CD14-positive monocyte (primary cell): ENCODE measurements at regions not wholly inside any gene's neighbourhood (a gene's known extent, or its start where the extent isn't known, plus 50 kb on each side); places are given as distances from the start of the nearest gene placed in this dataset.

ENCODE experiments used
- DNase-seq, 3 donors: peaks; one replicate each; pipeline ENCODE4 v3.0.0-alpha.2; 2011 to 2022
- H2AFZ ChIP-seq: 2 replicates; pipeline ENCODE4 v1.6.0; 2012; ENCODE audit warnings: mild to moderate bottlenecking, low read depth, low read length, inconsistent platforms; ENCODE audit not compliant: insufficient read depth, poor library complexity, severe bottlenecking
- H3K27ac ChIP-seq, 2 donors: 1 replicate in 1 of 2; 2 replicates in 1 of 2; pipeline ENCODE4 v1.5.1; 2012 to 2013; ENCODE audit warnings: low read length in 2 of 2, control low read depth in 1 of 2, inconsistent platforms in 1 of 2, low read depth in 1 of 2, mild to moderate bottlenecking in 1 of 2
- H3K27me3 ChIP-seq, 2 donors: one replicate each; pipeline versions ENCODE4 v1.6.0 to v1.6.1; 2011 to 2013; ENCODE audit warnings: low read length in 2 of 2; ENCODE audit not compliant: control insufficient read depth in 2 of 2, insufficient read depth in 2 of 2
- H3K36me3 ChIP-seq, 2 donors: replicated peaks in 1 of 2; 1 replicate in 1 of 2; 2 replicates in 1 of 2; pipeline versions ENCODE4 v1.5.1 to v1.6.1; 2012 to 2013; ENCODE audit warnings: low read length in 2 of 2, control low read depth in 1 of 2, inconsistent platforms in 1 of 2, mild to moderate bottlenecking in 1 of 2; ENCODE audit not compliant: insufficient read depth in 2 of 2, control insufficient read depth in 1 of 2
- H3K4me1 ChIP-seq, 2 donors: 1 replicate in 1 of 2; 2 replicates in 1 of 2; pipeline versions ENCODE4 v1.5.1 to v1.6.1; 2012 to 2013; ENCODE audit warnings: low read length in 2 of 2, control low read depth in 1 of 2, inconsistent platforms in 1 of 2, mild to moderate bottlenecking in 1 of 2, moderate library complexity in 1 of 2; ENCODE audit not compliant: insufficient read depth in 2 of 2, control insufficient read depth in 1 of 2
- H3K4me2 ChIP-seq: replicated peaks from 2 replicates; pipeline ENCODE3; 2012; ENCODE audit warnings: low read length, moderate library complexity, mild to moderate bottlenecking; ENCODE audit not compliant: poor library complexity, severe bottlenecking; ENCODE audit errors: extremely low read depth
- H3K4me3 ChIP-seq, 3 experiments: fragments of 200-600 bp in 1 of 3; sonication (generic) in 1 of 3; replicated peaks in 1 of 3; 1 replicate in 2 of 3; 2 replicates in 1 of 3; pipeline ENCODE4 v1.5.1; 2011 to 2013; ENCODE audit warnings: low read length in 3 of 3, mild to moderate bottlenecking in 3 of 3, control low read depth in 2 of 3, low read depth in 2 of 3, inconsistent platforms in 1 of 3, moderate library complexity in 1 of 3
- H3K79me2 ChIP-seq: 2 replicates; pipeline ENCODE4 v1.6.0; 2012; ENCODE audit warnings: mild to moderate bottlenecking, control low read depth, inconsistent platforms, low read length, moderate library complexity; ENCODE audit not compliant: insufficient read depth
- H3K9ac ChIP-seq: 2 replicates; pipeline ENCODE4 v1.6.0; 2017; ENCODE audit warnings: low read length, mild to moderate bottlenecking; ENCODE audit not compliant: insufficient read depth, poor library complexity, severe bottlenecking
- H3K9me3 ChIP-seq, 2 donors: replicated peaks in 1 of 2; 1 replicate in 1 of 2; 2 replicates in 1 of 2; pipeline versions ENCODE4 v1.5.1 to v1.6.1; 2012 to 2013; ENCODE audit warnings: low read length in 2 of 2, control low read depth in 1 of 2; ENCODE audit not compliant: control insufficient read depth in 1 of 2, insufficient read depth in 1 of 2
- H4K20me1 ChIP-seq: 2 replicates; pipeline ENCODE4 v1.6.0; 2012; ENCODE audit warnings: mild to moderate bottlenecking, low read length, control low read depth, moderate library complexity; ENCODE audit not compliant: insufficient read depth
- H3K27ac Mint-ChIP-seq, 7 donors: one replicate each; pipeline ENCODE4 v1.8.0; 2020; ENCODE audit warnings: mild to moderate bottlenecking in 7 of 7, mixed read lengths in 7 of 7, moderate library complexity in 6 of 7, inconsistent platforms in 2 of 7
- H3K27me3 Mint-ChIP-seq, 3 donors: one replicate each; pipeline ENCODE4 v1.8.0; 2021 to 2022; ENCODE audit warnings: low read depth in 3 of 3, mild to moderate bottlenecking in 3 of 3, mixed read lengths in 3 of 3, moderate library complexity in 3 of 3, inconsistent platforms in 1 of 3
- H3K36me3 Mint-ChIP-seq, 2 donors: one replicate each; pipeline ENCODE4 v1.8.0; 2020; ENCODE audit warnings: mixed read lengths in 2 of 2, inconsistent platforms in 1 of 2, mild to moderate bottlenecking in 1 of 2
- H3K4me1 Mint-ChIP-seq: one replicate; pipeline ENCODE4 v1.8.0; 2020; ENCODE audit warnings: mild to moderate bottlenecking, mixed read lengths
- H3K4me3 Mint-ChIP-seq, 2 donors: one replicate each; pipeline ENCODE4 v1.8.0; 2020; ENCODE audit warnings: mild to moderate bottlenecking in 2 of 2, mixed read lengths in 2 of 2, moderate library complexity in 1 of 2
- H3K9me3 Mint-ChIP-seq, 7 donors: one replicate each; pipeline ENCODE4 v1.8.0; 2020 to 2022; ENCODE audit warnings: mixed read lengths in 7 of 7, mild to moderate bottlenecking in 6 of 7, moderate library complexity in 6 of 7, inconsistent platforms in 2 of 7
- WGBS: methylation state at CpG from one replicate; pipeline ENCODE4 v1.1.5; 2013; ENCODE audit warnings: missing lambda C conversion rate; ENCODE audit not compliant: insufficient coverage; 5-methylcytosine and 5-hydroxymethylcytosine counted together
- intact Hi-C, 2 donors: fragments of 100-400 bp; cut with micrococcal nuclease; formaldehyde crosslinking; loops; one replicate each; pipeline versions ENCODE4 v1.15.0 to v1.15.1; 2023
- TF ChIP-seq, protein P1 (sequence below): fragments of 200-600 bp; IDR thresholded peaks from one replicate; pipeline ENCODE4 v1.8.0; 2022; ENCODE audit warnings: antibody characterized with exemption, mild to moderate bottlenecking

- no CpG with 5 or more reads among the region's 2 CpGs for WGBS
- TF ChIP-seq, protein P1, sequence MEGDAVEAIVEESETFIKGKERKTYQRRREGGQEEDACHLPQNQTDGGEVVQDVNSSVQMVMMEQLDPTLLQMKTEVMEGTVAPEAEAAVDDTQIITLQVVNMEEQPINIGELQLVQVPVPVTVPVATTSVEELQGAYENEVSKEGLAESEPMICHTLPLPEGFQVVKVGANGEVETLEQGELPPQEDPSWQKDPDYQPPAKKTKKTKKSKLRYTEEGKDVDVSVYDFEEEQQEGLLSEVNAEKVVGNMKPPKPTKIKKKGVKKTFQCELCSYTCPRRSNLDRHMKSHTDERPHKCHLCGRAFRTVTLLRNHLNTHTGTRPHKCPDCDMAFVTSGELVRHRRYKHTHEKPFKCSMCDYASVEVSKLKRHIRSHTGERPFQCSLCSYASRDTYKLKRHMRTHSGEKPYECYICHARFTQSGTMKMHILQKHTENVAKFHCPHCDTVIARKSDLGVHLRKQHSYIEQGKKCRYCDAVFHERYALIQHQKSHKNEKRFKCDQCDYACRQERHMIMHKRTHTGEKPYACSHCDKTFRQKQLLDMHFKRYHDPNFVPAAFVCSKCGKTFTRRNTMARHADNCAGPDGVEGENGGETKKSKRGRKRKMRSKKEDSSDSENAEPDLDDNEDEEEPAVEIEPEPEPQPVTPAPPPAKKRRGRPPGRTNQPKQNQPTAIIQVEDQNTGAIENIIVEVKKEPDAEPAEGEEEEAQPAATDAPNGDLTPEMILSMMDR, result no peak
Observed at GRCh38 chr22:17269224-17269606, 50.0 kb upstream of the ADA2 start.

More at GRCh38 chr22:17269224-17269606, 50.0 kb upstream of the ADA2 start:
- peaks cover 11% of the 10 kb centered on the region for H3K4me1 Mint-ChIP-seq
- Histone ChIP-seq H3K9ac (no peak overlapping the region), H3K27me3 (no peaks in the 10 kb centered on the region), H3K27ac (no peak overlapping the region), H4K20me1 (no peaks in the 10 kb centered on the region), H2AFZ (no peak overlapping the region), H3K79me2 (no peaks in the 10 kb centered on the region), H3K9me3 (no peaks in the 10 kb centered on the region), H3K4me1 (peaks cover 7 to 9% of the 10 kb centered on the region in 2 donors), H3K36me3 (no peaks in the 10 kb centered on the region), H3K4me2 (no peak overlapping the region), H3K4me3 (no peak overlapping the region)
- no peak for DNase-seq
- no peak overlapping the region for H3K27ac Mint-ChIP-seq
- peaks cover 0 to 3% (median 0%) of the 10 kb centered on the region in 7 donors for H3K9me3 Mint-ChIP-seq
- no peak overlapping the region for H3K4me3 Mint-ChIP-seq
- no peaks in the 10 kb centered on the region for H3K36me3 Mint-ChIP-seq
- H3K27me3 Mint-ChIP-seq, result peaks cover 0 to 3% (median 2%) of the 10 kb centered on the region in 3 donors
- intact Hi-C loops, result loop anchor here in 1 of 2 donors (10.0 kb wide), 1 partner anchor 236 kb away; no protein-coding TSS in a partner anchor
